MM.1S (cell line): ENCODE measurements at regions not wholly inside any gene's neighbourhood (a gene's known extent, or its start where the extent isn't known, plus 50 kb on each side); places are given as distances from the start of the nearest gene placed in this dataset.

Experiments
- EZH2phosphoT487 ChIP-seq: fragments of 300-600 bp; sonication (generic); IDR thresholded peaks from 2 replicates; pipeline ENCODE4 v1.6.1; 2018; ENCODE audit warnings: antibody characterized with exemption, low read length
- TF ChIP-seq, protein P1 (sequence below): fragments of 300-600 bp; sonication (generic); IDR thresholded peaks from 2 replicates; pipeline ENCODE4 v1.5.1; 2016; ENCODE audit warnings: antibody characterized with exemption, low read length, mixed read lengths

DNA sequence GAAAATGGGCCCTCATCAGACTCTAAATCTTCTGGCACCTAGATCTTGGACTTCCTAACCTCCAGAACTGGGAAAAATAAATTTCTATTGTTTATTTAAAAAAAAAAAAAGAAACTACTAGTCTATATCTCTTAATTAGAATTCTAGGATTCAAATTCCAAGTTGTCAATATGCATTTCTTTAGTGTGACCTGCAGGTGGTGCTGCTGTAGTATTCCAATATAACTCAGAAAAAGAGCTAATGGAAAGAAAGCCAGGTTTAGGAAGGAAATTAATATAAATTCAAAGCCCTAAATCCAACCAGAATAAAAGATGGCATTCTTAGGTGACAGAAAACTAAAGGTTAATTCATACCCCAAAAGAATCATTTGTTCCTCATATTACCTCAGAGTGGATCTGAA is 80.0 kb upstream of the NALF2 start:
- TF ChIP-seq, protein P1, sequence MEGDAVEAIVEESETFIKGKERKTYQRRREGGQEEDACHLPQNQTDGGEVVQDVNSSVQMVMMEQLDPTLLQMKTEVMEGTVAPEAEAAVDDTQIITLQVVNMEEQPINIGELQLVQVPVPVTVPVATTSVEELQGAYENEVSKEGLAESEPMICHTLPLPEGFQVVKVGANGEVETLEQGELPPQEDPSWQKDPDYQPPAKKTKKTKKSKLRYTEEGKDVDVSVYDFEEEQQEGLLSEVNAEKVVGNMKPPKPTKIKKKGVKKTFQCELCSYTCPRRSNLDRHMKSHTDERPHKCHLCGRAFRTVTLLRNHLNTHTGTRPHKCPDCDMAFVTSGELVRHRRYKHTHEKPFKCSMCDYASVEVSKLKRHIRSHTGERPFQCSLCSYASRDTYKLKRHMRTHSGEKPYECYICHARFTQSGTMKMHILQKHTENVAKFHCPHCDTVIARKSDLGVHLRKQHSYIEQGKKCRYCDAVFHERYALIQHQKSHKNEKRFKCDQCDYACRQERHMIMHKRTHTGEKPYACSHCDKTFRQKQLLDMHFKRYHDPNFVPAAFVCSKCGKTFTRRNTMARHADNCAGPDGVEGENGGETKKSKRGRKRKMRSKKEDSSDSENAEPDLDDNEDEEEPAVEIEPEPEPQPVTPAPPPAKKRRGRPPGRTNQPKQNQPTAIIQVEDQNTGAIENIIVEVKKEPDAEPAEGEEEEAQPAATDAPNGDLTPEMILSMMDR, result peak; percentile 15
- no peak for TF ChIP-seq EZH2phosphoT487
